ENCODE measurements at regions not wholly inside any gene's neighbourhood (a gene's known extent, or its start where the extent isn't known, plus 50 kb on each side); places are given as distances from the start of the nearest gene placed in this dataset.
"Not testable (repeated sequence)": the region's sequence is repeated elsewhere in the genome, so short reads cannot be mapped to it uniquely, and the experiment has no call there.

GRCh38 chr18:54662986-54663385 lies 71.9 kb downstream of the DYNAP start:
- DNase-seq, result no peak

- DNase-seq, result not testable (repeated sequence)
Observed at GRCh38 chr18:54669701-54670100, 78.7 kb downstream of the DYNAP start.

GRCh38 chr18:54671291-54671881 lies 80.3 kb downstream of the DYNAP start:
- DNase-seq, result no peak

- DNase-seq, result no peak
Observed at GRCh38 chr18:54672109-54672508, 81.1 kb downstream of the DYNAP start.

GRCh38 chr18:54672846-54673475 lies 81.9 kb downstream of the DYNAP start:
- no peak for DNase-seq

GRCh38 chr18:54673936-54674335 lies 82.9 kb downstream of the DYNAP start:
- DNase-seq, result no peak

- DNase-seq, result no peak
Observed at GRCh38 chr18:54675076-54675475, 84.0 kb downstream of the DYNAP start.

GRCh38 chr18:54679318-54680149 lies 88.5 kb downstream of the DYNAP start:
- DNase-seq, result peak; percentile 41

GRCh38 chr18:54684784-54685183 lies 93.7 kb downstream of the DYNAP start:
- DNase-seq, result no peak

GRCh38 chr18:54689319-54689718 lies 98.3 kb downstream of the DYNAP start:
- DNase-seq, result no peak

- DNase-seq, result no peak
Observed at GRCh38 chr18:54690198-54690597, 99.2 kb downstream of the DYNAP start.

GRCh38 chr18:54692463-54692862 lies 101.4 kb downstream of the DYNAP start:
- DNase-seq, result no peak

GRCh38 chr18:54696616-54697293 lies 105.7 kb downstream of the DYNAP start:
- no peak for DNase-seq

GRCh38 chr18:54700580-54700979 lies 109.5 kb downstream of the DYNAP start:
- DNase-seq, result no peak

- DNase-seq, result no peak
Observed at GRCh38 chr18:54702686-54703085, 111.6 kb downstream of the DYNAP start.

GRCh38 chr18:54710074-54710899 lies 118.0 kb upstream of the RAB27B start:
- no peak for DNase-seq

- DNase-seq, result no peak
Observed at GRCh38 chr18:54710900-54711281, 117.4 kb upstream of the RAB27B start.

GRCh38 chr18:54712306-54712705 lies 116.0 kb upstream of the RAB27B start:
- DNase-seq, result no peak

GRCh38 chr18:54712758-54713157 lies 115.5 kb upstream of the RAB27B start:
- no peak for DNase-seq

- no peak for DNase-seq
Observed at GRCh38 chr18:54713386-54713785, 114.9 kb upstream of the RAB27B start.

GRCh38 chr18:54714851-54715250 lies 113.4 kb upstream of the RAB27B start:
- no peak for DNase-seq

- no peak for DNase-seq
Observed at GRCh38 chr18:54716586-54716985, 111.7 kb upstream of the RAB27B start.

Measured in right kidney (tissue), 1 donor.